HG03442 (cell line): ENCODE measurements at regions not wholly inside any gene's neighbourhood (a gene's known extent, or its start where the extent isn't known, plus 50 kb on each side); places are given as distances from the start of the nearest gene placed in this dataset.
A peak's percentile ranks its signal among the peaks of the same experiment; 100 is the strongest.

ENCODE experiments used
- ATAC-seq: cut with Tn5 transposase; IDR thresholded peaks from one replicate; pipeline ENCODE4 v1.9.1; 2021; ENCODE audit warnings: mild to moderate bottlenecking, moderate library complexity; ENCODE audit not compliant: unreplicated experiment

- peak; percentile 94 for ATAC-seq
Measured at GRCh38 chr4:10180927-10181744, 64.5 kb upstream of the WDR1 start.

- ATAC-seq: no peak
Measured at GRCh38 chr4:10180603-10180926, 64.0 kb upstream of the WDR1 start.

- no peak for ATAC-seq
Measured at GRCh38 chr4:10179957-10180602, 63.5 kb upstream of the WDR1 start.

GRCh38 chr4:10178763-10179162 is 62.2 kb upstream of the WDR1 start:
- no peak for ATAC-seq

GRCh38 chr4:10175626-10176025 is 59.0 kb upstream of the WDR1 start:
- no peak for ATAC-seq

- ATAC-seq: no peak
Measured at GRCh38 chr4:10173754-10174749, 57.5 kb upstream of the WDR1 start.

- no peak for ATAC-seq
Measured at GRCh38 chr4:10173037-10173753, 56.6 kb upstream of the WDR1 start.

- ATAC-seq: no peak
Measured at GRCh38 chr4:10172278-10172921, 55.8 kb upstream of the WDR1 start.

- no peak for ATAC-seq
Measured at GRCh38 chr4:10171055-10171454, 54.5 kb upstream of the WDR1 start.

GRCh38 chr4:10169839-10170387 is 53.3 kb upstream of the WDR1 start:
- ATAC-seq: no peak

GRCh38 chr4:10168151-10168550 is 51.6 kb upstream of the WDR1 start:
- no peak for ATAC-seq

GRCh38 chr4:10167201-10167600 is 50.6 kb upstream of the WDR1 start:
- no peak for ATAC-seq
